PC-9 (cell line): ENCODE measurements at regions not wholly inside any gene's neighbourhood (a gene's known extent, or its start where the extent isn't known, plus 50 kb on each side); places are given as distances from the start of the nearest gene placed in this dataset.

Source experiments
- EZH2 ChIP-seq: fragments of 200-600 bp; sonication (generic); IDR thresholded peaks from 2 replicates; pipeline ENCODE4 v1.8.0; 2017; ENCODE audit warnings: antibody characterized with exemption, low read depth
- TF ChIP-seq, protein P1 (sequence below): fragments of 200-600 bp; sonication (generic); conservative IDR thresholded peaks from 2 replicates; pipeline ENCODE4 v1.6.1; 2017; ENCODE audit warnings: mixed run types, antibody characterized with exemption, mild to moderate bottlenecking, moderate library complexity

GRCh38 chr6:168162366-168162765 lies 83.4 kb upstream of the FRMD1 start:
- TF ChIP-seq, protein P1, sequence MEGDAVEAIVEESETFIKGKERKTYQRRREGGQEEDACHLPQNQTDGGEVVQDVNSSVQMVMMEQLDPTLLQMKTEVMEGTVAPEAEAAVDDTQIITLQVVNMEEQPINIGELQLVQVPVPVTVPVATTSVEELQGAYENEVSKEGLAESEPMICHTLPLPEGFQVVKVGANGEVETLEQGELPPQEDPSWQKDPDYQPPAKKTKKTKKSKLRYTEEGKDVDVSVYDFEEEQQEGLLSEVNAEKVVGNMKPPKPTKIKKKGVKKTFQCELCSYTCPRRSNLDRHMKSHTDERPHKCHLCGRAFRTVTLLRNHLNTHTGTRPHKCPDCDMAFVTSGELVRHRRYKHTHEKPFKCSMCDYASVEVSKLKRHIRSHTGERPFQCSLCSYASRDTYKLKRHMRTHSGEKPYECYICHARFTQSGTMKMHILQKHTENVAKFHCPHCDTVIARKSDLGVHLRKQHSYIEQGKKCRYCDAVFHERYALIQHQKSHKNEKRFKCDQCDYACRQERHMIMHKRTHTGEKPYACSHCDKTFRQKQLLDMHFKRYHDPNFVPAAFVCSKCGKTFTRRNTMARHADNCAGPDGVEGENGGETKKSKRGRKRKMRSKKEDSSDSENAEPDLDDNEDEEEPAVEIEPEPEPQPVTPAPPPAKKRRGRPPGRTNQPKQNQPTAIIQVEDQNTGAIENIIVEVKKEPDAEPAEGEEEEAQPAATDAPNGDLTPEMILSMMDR: no peak
- no peak for TF ChIP-seq EZH2
